SK-N-SH treated with all-trans-retinoic acid at 6 μM for 48 hours (cell line): ENCODE measurements at regions not wholly inside any gene's neighbourhood (a gene's known extent, or its start where the extent isn't known, plus 50 kb on each side); places are given as distances from the start of the nearest gene placed in this dataset.

Experiments used
- ARNTL ChIP-seq: fragments of 450-650 bp; formaldehyde crosslinking; IDR thresholded peaks from 2 replicates; pipeline ENCODE4 v1.5.0; 2020; ENCODE audit warnings: low read depth, mild to moderate bottlenecking, moderate library complexity, borderline replicate concordance
- CSRNP3 ChIP-seq: fragments of 250-450 bp; sonication (Bioruptor Pico); IDR thresholded peaks from 2 replicates; pipeline ENCODE4 v1.5.1; 2021; ENCODE audit warnings: mild to moderate bottlenecking, moderate library complexity
- ESRRG ChIP-seq: fragments of 250-450 bp; sonication (Bioruptor Pico); IDR thresholded peaks from 2 replicates; pipeline ENCODE4 v1.6.1; 2021; ENCODE audit warnings: mild to moderate bottlenecking
- ISL1 ChIP-seq: fragments of 250-450 bp; sonication (Bioruptor Pico); IDR thresholded peaks from 2 replicates; pipeline ENCODE4 v2.1.2; 2022; ENCODE audit warnings: mild to moderate bottlenecking, moderate library complexity
- SNAI2 ChIP-seq: fragments of 250-450 bp; sonication (Bioruptor Pico); IDR thresholded peaks from 2 replicates; pipeline ENCODE4 v1.5.0; 2020; ENCODE audit warnings: mild to moderate bottlenecking, moderate library complexity
- ZC3H10 ChIP-seq: fragments of 250-450 bp; sonication (Bioruptor Pico); IDR thresholded peaks from 2 replicates; pipeline ENCODE4 v1.5.1; 2021; ENCODE audit warnings: mild to moderate bottlenecking, moderate library complexity
- ZFP3 ChIP-seq: fragments of 250-450 bp; sonication (Bioruptor Pico); IDR thresholded peaks from 2 replicates; pipeline ENCODE4 v1.5.0; 2020; ENCODE audit warnings: mild to moderate bottlenecking, moderate library complexity
- ZFP30 ChIP-seq: fragments of 450-650 bp; formaldehyde crosslinking; IDR thresholded peaks from 2 replicates; pipeline ENCODE4 v1.5.0; 2022; ENCODE audit warnings: mild to moderate bottlenecking, moderate library complexity

GRCh38 chr20:22667198-22667597 lies 82.8 kb upstream of the FOXA2 start:
- TF ChIP-seq ZFP30 (no peak), CSRNP3 (CRISPR knock-in tag) (no peak), ISL1 (CRISPR knock-in tag) (no peak), SNAI2 (CRISPR knock-in tag) (no peak), ARNTL (CRISPR knock-in tag) (no peak), ZFP3 (CRISPR knock-in tag) (no peak), ZC3H10 (CRISPR knock-in tag) (no peak), ESRRG (no peak)
